ENCODE measurements at regions not wholly inside any gene's neighbourhood (a gene's known extent, or its start where the extent isn't known, plus 50 kb on each side); places are given as distances from the start of the nearest gene placed in this dataset.

GRCh38 chr4:71665358-71665757 is 118.5 kb downstream of the GC start:
- intact Hi-C loops (cut with DNase I) = no loop called here
- no peak for TF ChIP-seq CTCF (IDR thresholded peaks at IDR 0.05)
- TF ChIP-seq POLR2A (IDR thresholded peaks at IDR 0.05) = no peak
- H3K4me3 ChIP-seq = no peak overlapping the region
- peaks cover 0 to 3% (median 0%) of the 10 kb centered on the region in 9 donors for H3K27me3 ChIP-seq
- DNase-seq (no peak), ATAC-seq (no peak)
- WGBS, 4 donors = 63 to 74% (median 68%) methylated on average over 4 of the region's 4 CpGs
- H3K9me3 ChIP-seq = no peaks in the 10 kb centered on the region
- no peak overlapping the region for H3K27ac ChIP-seq
- no peaks in the 10 kb centered on the region for H3K36me3 ChIP-seq
- H3K4me1 ChIP-seq = no peaks in the 10 kb centered on the region

GRCh38 chr4:71664366-71664765 is 119.5 kb downstream of the GC start:
- ATAC-seq = no peak
- Histone ChIP-seq H3K4me1 (no peaks in the 10 kb centered on the region), H3K9me3 (no peaks in the 10 kb centered on the region), H3K27me3 (peaks cover 0 to 3% (median 0%) of the 10 kb centered on the region in 9 donors), H3K27ac (no peak overlapping the region), H3K4me3 (no peak overlapping the region), H3K36me3 (no peaks in the 10 kb centered on the region)
- WGBS, 4 donors = 69 to 83% (median 80%) methylated on average over 3 of the region's 3 CpGs
- DNase-seq = no peak
- intact Hi-C loops (cut with DNase I) = no loop called here
- TF ChIP-seq CTCF (IDR thresholded peaks at IDR 0.05) (no peak), POLR2A (IDR thresholded peaks at IDR 0.05) (no peak)

GRCh38 chr4:71663780-71664179 is 120.1 kb downstream of the GC start:
- H3K4me1 ChIP-seq = no peaks in the 10 kb centered on the region
- no peaks in the 10 kb centered on the region for H3K36me3 ChIP-seq
- WGBS, 4 donors = 57 to 74% (median 69%) methylated on average over 2 of the region's 2 CpGs
- ATAC-seq (no peak), DNase-seq (no peak)
- H3K9me3 ChIP-seq = no peaks in the 10 kb centered on the region
- no peak overlapping the region for H3K27ac ChIP-seq
- TF ChIP-seq CTCF (IDR thresholded peaks at IDR 0.05) (no peak), POLR2A (IDR thresholded peaks at IDR 0.05) (no peak)
- H3K4me3 ChIP-seq = no peak overlapping the region
- intact Hi-C loops (cut with DNase I) = no loop called here
- peaks cover 0 to 3% (median 0%) of the 10 kb centered on the region in 9 donors for H3K27me3 ChIP-seq

GRCh38 chr4:71659979-71660378 is 123.9 kb downstream of the GC start:
- Histone ChIP-seq H3K36me3 (no peaks in the 10 kb centered on the region), H3K27me3 (no peaks in the 10 kb centered on the region), H3K27ac (no peak overlapping the region), H3K4me1 (no peaks in the 10 kb centered on the region), H3K9me3 (no peaks in the 10 kb centered on the region), H3K4me3 (no peak overlapping the region)
- intact Hi-C loops (cut with DNase I) = no loop called here
- ATAC-seq (no peak), DNase-seq (no peak)
- TF ChIP-seq CTCF (IDR thresholded peaks at IDR 0.05) = no peak
- WGBS, 4 donors = 71 to 79% (median 75%) methylated on average over 2 of the region's 2 CpGs
